ENCODE measurements at regions not wholly inside any gene's neighbourhood (a gene's known extent, or its start where the extent isn't known, plus 50 kb on each side); places are given as distances from the start of the nearest gene placed in this dataset.
A peak's percentile ranks its signal among the peaks of the same experiment; 100 is the strongest.

- TF ChIP-seq CTCF (IDR thresholded peaks at IDR 0.05; ENCODE audit: low read depth, low read length, missing input control) (no peak), MAX (IDR thresholded peaks at IDR 0.05) (no peak), FOXA1 (IDR thresholded peaks at IDR 0.05) (no peak), ZBTB33 (IDR thresholded peaks at IDR 0.05) (no peak), SP1 (IDR thresholded peaks at IDR 0.05) (peak; percentile 34), GABPA (IDR thresholded peaks at IDR 0.05 in 1 of 2, conservative IDR thresholded peaks at IDR 0.05 in 1 of 2) (no peak), JUND (IDR thresholded peaks at IDR 0.05) (no peak), EGR1 (IDR thresholded peaks at IDR 0.05; ENCODE audit: low read depth in 2 of 2) (no peak), TAF1 (conservative IDR thresholded peaks at IDR 0.05) (no peak), RAD21 (IDR thresholded peaks at IDR 0.05) (no peak)
- TF ChIP-seq, protein P1, sequence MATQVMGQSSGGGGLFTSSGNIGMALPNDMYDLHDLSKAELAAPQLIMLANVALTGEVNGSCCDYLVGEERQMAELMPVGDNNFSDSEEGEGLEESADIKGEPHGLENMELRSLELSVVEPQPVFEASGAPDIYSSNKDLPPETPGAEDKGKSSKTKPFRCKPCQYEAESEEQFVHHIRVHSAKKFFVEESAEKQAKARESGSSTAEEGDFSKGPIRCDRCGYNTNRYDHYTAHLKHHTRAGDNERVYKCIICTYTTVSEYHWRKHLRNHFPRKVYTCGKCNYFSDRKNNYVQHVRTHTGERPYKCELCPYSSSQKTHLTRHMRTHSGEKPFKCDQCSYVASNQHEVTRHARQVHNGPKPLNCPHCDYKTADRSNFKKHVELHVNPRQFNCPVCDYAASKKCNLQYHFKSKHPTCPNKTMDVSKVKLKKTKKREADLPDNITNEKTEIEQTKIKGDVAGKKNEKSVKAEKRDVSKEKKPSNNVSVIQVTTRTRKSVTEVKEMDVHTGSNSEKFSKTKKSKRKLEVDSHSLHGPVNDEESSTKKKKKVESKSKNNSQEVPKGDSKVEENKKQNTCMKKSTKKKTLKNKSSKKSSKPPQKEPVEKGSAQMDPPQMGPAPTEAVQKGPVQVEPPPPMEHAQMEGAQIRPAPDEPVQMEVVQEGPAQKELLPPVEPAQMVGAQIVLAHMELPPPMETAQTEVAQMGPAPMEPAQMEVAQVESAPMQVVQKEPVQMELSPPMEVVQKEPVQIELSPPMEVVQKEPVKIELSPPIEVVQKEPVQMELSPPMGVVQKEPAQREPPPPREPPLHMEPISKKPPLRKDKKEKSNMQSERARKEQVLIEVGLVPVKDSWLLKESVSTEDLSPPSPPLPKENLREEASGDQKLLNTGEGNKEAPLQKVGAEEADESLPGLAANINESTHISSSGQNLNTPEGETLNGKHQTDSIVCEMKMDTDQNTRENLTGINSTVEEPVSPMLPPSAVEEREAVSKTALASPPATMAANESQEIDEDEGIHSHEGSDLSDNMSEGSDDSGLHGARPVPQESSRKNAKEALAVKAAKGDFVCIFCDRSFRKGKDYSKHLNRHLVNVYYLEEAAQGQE (IDR thresholded peaks at IDR 0.05) = no peak
- TF ChIP-seq, protein P2, sequence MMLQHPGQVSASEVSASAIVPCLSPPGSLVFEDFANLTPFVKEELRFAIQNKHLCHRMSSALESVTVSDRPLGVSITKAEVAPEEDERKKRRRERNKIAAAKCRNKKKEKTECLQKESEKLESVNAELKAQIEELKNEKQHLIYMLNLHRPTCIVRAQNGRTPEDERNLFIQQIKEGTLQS (IDR thresholded peaks at IDR 0.05) = no peak
These were observed 62.8 kb upstream of the PRR5 start for GRCh38 chr22:44638971-44639760.

Data from liver (tissue), 3 donors.